Panc1 (cell line): ENCODE measurements at regions not wholly inside any gene's neighbourhood (a gene's known extent, or its start where the extent isn't known, plus 50 kb on each side); places are given as distances from the start of the nearest gene placed in this dataset.
A peak's percentile ranks its signal among the peaks of the same experiment; 100 is the strongest.

Source experiments
- CTCF ChIP-seq: fragments of 450-650 bp; IDR thresholded peaks from 2 replicates; pipeline ENCODE4 v1.5.1; 2017; ENCODE audit warnings: mild to moderate bottlenecking
- POLR2AphosphoS5 ChIP-seq: IDR thresholded peaks from 2 replicates; pipeline ENCODE4 v1.6.1; 2012; ENCODE audit warnings: mild to moderate bottlenecking, low read depth, low read length, moderate library complexity
- REST ChIP-seq, 2 experiments: IDR thresholded peaks; 2 replicates each; pipeline ENCODE4 v1.6.1; 2011 to 2012; ENCODE audit warnings: low read depth in 2 of 2, control low read depth in 1 of 2, low read length in 1 of 2, mild to moderate bottlenecking in 1 of 2, moderate library complexity in 1 of 2; ENCODE audit not compliant: insufficient read depth in 1 of 2
- SIN3A ChIP-seq: IDR thresholded peaks from 2 replicates; pipeline ENCODE4 v1.6.1; 2012; ENCODE audit warnings: low read depth, mild to moderate bottlenecking, low read length, moderate library complexity, borderline replicate concordance; ENCODE audit not compliant: insufficient read depth

- TF ChIP-seq POLR2AphosphoS5 (no peak), CTCF (peak; percentile 51; the same call in 1 of the 2 replicates), REST (IDR thresholded peaks at IDR 0.05; ENCODE audit: insufficient read depth in 1 of 2, low read depth in 2 of 2, low read length in 1 of 2) (no peak), SIN3A (no peak)
Measured at GRCh38 chr6:117188627-117189201, 76.6 kb upstream of the VGLL2 start.
